Activated CD4-positive, alpha-beta T cell treated with anti-CD3 and anti-CD28 coated beads, Interleukin-2, Interleukin-4, amounts not matched to agents 100 ng/mL and 50 ng/mL, durations not matched to agents 16 hours and 8 hours (primary cell): ENCODE measurements at regions not wholly inside any gene's neighbourhood (a gene's known extent, or its start where the extent isn't known, plus 50 kb on each side); places are given as distances from the start of the nearest gene placed in this dataset.
"Not testable (repeated sequence)": the region's sequence is repeated elsewhere in the genome, so short reads cannot be mapped to it uniquely, and the experiment has no call there.

Experiments
- DNase-seq: peaks from one replicate; pipeline ENCODE4 v3.0.0-alpha.2; 2020; ENCODE audit warnings: low spot score

DNA sequence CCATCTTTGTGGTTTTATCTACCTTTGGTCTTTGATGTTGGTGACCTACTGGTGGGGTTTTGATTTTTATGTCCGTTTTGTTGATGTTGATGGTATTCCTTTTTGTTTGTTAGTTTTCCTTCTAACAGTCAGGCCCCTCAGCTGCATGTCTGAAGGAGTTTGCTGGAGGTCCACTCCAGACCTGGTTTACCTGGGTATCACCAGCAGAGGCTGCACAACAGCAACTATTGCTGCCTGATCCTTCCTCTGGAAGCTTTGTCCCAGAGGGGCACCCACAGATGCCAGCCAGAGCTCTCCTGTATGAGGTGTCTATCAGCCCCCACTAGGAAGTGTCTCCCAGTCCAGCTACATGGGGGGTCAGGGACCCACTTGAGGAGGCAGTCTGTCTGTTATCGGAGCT is 199.3 kb upstream of the WDFY3 start:
- no peak for DNase-seq

DNA sequence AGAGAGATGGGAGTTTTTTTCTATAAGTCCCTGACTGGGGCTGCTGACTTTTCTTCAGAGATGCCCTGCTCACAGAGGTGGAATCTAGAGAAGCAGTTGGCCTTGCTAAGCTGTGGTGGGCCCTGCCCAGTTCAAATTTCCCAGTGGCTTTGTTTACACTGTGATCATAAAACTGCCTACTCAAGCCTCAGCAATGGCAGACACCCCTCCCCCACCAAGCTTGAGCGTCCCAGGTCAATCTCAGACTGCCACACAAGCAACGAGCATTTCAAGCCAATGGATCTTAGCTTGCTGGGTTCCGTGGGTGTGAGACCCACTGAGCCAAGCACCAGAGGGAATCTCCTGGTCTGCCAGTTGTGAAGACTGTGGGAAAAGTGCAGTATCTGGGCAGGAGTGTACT is 199.8 kb upstream of the WDFY3 start:
- DNase-seq, result no peak

DNA sequence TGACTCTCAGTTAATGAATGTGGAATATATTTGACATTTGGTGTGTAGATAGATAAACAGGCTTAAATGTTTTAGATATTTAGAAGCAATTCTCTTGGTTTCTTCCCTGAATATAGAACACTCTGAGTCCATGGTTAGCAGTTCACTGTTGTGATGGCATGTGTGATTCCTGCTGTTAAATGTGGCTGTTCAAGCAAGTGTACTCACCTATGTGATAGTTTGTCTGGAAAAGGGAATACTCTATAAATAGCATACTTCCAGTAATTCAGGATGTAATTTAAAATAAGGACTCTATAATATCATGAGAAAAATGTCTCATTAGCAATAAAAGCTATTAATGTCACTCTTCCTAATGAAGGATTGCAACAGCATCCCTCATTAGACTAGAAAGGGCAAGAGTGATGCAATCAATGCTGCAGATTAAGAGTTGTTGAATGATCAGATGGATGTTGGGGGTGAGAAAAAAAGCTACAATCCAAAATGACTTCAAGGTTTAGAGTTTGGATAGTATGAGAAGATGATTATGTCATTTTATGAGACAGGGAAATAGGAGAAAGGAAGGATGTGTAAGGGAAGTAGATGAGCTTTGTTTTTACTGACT is 201.8 kb upstream of the WDFY3 start:
- no peak for DNase-seq

DNA sequence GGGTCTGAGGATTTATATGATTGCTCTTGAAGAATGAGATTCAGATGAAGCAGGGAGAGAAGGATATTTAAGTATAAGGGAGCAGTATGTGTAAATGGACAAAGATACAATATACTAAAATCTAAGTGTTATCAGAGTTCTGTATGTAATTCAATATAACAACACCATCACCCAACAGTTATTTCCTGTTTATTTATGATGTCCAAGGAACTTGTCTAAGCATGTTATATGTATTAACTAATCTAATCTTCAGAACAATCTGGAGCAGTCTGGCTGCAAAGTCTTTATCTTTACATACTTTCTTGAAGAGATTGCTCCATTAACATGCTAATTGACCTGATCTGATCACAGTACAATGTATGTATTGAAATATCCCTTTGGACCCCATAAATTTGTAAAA is 203.8 kb upstream of the WDFY3 start:
- DNase-seq, result no peak

DNA sequence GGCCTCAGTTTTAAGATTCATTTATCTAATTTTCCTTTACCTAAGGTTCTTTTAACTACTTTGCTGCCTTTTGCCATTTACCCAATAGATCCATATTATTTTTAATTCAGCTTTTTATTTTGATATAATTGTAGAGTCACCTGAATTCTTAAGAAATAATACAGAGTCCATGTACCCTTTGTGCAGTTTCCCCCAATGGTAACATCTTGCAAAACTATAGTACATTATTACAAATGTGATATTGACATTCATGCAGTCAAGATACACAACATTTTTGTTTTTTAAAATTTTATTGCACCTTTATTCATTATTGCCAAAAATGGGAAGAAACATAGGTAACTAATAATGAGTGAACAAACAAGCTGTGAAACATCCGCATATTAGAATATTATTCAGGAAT is 208.7 kb upstream of the WDFY3 start:
- DNase-seq, result no peak

DNA sequence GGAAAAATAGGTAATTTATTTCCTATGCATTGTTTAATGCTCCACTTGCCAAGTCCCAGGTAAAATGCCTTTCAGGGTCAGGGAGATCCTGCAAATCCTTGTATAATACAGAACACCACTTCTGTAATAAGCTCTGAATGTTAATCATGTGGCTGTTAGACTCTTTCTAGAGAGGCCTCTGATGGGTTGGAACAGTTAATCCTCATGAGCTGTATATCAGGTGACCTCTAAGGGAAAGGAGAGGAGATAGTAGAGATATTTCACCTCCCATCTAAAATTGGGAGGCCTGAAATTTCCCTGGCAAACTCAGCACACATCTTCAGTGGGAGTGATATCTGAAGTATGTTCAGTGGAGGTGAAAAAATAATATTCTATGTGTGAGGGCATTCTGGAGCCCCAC is 210.6 kb upstream of the WDFY3 start:
- no peak for DNase-seq

DNA sequence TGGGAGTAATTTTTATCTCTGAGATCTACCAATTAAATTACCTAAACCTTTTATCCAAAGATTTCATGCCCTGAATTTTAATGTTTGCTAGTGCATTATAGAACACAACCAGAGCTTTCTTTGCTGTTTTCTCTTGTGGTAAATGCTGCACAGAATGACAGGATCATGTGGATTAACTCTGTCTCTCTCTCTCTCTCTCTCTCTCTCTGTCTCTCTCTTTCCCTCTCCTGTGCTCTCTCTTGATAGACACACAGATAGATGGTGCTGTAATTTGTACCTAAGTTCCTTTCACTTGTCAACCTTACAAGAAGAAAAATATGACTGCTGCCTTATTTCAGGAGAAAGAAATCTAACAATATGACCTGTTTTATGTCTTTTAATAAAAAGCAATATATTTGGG is 211.2 kb upstream of the WDFY3 start:
- no peak for DNase-seq

DNA sequence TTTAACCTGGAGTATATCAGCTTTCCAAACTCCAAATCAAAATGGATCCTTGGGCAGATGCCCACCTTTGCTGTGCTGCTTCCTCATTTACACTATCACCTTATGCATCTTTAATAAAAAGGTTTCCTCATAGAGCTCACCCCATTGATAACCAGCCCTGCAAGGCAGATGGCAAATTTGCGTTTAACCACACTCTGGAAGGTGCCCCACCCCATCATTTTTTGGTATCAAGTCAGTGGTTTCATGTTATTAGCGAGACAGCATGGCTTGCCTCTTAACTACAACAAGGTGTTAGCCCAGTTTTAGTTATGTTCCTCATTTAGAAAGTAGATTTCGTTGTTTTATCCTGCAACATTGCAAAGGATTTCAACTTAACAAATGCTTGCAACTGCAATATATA is 214.0 kb upstream of the WDFY3 start:
- no peak for DNase-seq

DNA sequence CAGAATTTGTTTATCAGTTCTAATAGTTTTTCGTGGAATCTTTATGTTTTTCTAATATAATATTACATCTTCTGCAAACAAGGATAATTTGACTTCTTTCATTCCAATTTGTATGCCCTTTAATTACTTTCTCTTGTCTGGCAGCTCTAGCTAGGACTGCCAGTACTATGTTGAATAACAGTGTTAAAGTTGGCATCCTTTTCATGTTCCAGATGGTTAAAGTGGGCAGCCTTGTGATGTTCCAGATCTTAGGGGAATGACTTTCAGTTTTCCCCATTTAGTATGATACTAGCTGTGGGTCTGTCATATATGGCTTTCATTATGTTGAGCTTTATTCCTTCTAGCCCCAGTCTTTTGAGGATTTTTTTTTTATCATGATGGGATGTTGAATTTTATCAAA is 220.6 kb upstream of the WDFY3 start:
- DNase-seq, result no peak

DNA sequence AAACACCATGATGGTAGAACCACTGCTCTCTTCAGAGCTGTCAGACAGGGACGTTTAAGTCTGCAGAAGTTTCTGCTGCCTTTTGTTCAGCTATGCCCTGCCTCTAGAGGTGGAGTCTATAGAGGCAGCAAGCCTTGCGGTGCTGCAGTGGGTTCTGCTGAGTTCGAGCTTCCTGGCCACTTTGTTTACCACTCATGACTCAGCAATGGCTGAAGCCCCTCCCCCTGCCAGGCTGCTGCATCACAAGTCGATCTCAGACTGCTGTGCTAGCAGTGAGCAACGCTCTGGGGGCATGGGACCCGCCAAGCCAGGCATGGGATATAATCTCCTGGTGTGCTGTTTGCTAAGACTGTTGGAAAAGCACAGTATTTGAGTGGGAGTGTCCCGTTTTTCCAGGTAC is 229.5 kb upstream of the WDFY3 start:
- DNase-seq, result not testable (repeated sequence)

DNA sequence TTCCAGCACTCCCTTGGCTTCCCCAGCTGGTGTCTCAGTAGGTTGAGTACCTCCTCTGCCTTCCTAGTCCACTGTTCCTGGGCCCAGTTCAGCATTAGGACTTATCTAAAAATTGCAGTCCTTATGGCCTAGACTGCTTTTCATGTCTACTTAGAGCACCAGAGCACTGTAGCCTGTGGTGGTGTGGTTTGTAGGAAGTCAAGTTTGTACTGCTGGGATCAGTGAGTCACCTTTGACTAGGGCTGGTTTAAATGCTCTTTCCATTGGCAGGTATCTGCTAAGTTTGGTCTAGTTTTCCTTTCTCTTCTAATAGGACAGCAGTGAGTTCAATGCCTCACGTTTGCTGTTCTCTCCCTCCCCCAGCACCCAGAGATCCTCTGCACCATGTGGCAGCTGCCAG is 233.6 kb upstream of the WDFY3 start:
- no peak for DNase-seq

DNA sequence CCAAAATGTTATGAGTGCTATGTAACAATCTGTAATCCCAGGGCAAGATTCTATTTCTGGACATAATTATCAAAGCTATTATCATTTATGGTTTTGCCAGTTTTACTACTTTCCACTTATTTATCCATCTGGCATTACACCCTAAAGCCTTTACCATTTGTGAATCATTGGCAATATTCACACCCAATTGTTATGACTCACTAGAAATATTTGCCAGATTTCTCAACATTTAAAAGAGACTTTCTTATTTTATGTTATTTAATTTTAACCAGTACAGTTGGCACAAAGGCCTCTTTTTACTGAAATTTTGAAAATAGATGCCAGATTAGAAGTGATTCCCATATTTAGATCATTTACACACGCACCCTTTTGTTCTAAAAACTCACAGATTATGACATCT is 242.7 kb upstream of the WDFY3 start:
- DNase-seq, result no peak

DNA sequence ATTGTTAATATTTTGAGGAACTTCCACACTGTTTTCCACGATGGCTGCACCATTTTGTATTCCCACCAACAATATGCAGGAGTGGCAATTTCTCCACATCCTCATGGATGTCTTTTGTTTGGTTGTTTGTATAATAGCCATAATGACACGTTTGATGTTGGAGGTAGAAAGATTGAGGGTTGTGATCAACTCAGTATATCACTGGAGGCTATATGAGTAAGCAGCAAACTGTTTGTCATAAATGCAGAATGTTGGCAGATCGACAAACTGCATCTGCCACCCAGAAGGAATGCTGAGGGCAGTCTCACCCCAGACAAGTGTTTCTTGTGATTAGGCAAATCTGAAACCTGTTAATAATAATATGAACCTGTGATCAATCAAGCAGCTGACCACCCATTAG is 243.9 kb upstream of the WDFY3 start:
- DNase-seq, result no peak

DNA sequence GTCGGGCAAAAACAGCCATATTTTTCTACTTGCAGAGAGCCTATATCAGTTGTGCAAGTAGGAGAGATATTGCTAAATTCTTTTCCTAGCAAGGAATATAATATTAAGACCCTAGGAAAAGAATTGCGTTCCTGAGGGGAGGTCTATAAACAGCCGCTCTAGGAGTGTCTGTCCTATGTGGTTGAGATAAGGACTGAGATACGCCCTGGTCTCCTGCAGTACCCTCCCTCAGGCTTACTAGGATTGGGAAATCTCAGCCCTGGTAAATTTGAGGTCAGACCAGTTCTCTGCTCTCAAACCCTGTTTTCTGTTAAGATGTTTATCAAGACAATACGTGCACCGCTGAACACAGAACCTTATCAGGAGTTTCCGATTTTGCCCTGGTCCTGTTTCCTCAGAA is 250.1 kb upstream of the WDFY3 start:
- DNase-seq, result not testable (repeated sequence)

DNA sequence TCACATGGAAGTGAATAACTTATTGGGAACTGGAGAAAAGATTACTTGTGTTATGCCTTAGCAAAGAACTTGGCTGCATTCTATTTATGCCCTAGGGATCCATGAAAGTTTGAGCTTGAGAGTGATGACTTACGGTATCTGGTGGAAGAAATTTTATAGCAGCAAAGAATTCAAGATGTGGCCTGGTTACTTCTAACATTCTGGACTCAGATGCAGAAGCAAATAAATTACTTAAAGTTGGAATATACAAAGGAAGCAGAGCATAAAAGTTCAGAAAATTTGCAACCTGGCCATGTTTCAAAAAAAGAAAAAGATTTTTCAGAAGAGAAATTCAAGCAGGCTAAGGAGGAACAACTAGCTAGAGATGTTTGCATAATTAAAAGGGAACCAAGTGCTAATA is 252.3 kb upstream of the WDFY3 start:
- no peak for DNase-seq

DNA sequence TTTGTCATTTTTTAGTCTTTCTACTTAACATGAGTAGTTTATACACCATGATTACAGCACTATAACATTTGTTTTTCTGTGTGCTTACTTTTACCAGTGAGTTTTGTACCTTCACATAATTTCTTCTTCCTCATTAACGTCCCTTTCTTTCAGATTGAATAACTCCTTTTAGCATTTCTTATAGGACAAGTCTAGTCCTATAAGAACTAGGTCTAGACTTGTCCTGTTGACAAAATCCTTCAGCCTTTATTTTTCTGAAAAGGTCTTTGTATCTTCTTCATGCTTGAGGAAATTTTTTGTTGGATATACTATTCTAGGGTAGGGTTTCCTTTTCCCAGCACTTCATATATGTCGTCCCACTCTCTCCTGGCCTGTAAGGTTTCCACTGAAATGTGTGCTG is 253.3 kb upstream of the ARHGAP24 start:
- no peak for DNase-seq

DNA sequence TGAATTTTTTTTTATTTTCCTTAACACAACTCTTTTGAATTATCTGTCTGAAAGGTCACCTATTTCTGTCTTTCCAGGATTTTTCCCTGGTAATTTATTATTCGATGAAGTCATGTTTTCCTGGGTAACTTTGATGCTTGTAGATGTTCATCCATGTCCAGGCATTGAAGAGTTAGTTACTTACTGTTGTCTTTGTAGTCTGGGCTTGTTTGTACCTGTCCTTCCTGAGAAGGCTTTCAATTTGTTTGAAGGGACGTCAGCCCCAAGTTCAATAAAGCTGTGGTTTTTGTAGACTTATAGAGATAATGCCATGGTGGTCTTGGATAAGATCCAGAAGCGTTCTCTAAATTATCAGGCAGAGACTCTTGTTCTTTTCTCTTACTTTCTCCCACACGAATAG is 252.4 kb upstream of the ARHGAP24 start:
- DNase-seq, result no peak

DNA sequence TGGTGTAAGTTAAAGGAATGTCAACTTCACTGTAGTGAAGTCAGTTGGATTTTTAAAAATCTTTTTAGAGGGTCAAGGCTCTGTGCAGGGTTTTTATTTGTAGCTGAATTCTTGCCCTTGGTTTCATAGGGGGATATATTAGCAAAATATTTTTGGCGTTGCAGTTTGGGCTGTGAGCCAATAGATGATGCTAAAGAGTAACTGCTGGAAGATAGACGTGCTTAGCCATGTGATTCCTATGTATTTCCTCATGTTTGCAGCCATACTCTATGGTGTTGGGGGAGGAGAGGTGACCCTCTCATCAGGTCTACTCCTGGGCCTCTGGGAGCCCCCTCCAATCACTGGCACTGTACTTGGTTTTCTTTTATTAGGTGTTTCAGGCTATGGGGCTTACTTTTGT is 246.7 kb upstream of the ARHGAP24 start:
- DNase-seq, result no peak

DNA sequence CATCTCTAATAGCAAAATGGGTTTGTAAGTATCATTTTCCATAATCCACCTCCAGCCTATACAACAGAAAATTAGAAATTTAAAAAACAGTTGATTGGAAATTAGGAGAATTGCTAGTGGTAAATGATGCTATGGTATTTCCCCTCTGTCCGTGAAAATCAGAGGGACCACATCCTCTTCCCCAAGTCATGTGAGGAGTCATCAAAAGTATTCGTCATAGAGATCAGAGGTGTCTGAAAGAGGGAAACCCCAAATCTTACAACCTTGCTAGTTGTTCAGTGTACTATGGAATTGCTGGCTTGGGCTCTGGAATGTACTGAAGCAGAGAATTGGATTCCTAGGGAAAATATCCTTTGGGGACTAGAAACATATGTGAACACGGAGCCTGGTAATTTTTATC is 241.4 kb upstream of the ARHGAP24 start:
- DNase-seq, result no peak

DNA sequence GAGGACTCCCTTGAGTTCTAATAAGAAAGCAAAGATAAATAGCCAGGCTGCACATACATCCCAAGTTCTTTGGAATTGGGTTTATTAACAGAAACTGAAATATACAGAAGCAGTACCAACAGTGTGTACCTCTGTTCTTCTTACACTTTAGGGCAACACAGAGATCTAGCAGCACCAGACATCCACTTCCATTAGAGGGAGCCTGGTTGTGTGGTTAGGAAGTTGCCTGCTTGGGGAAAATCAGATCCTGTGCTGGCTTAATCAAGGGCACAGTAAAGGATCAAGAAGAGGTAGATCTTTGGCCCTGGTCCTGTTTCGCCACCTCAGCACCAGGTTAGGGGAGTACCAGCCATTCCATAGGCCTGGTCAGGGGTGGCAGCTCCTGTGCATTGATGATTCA is 231.1 kb upstream of the ARHGAP24 start:
- no peak for DNase-seq

DNA sequence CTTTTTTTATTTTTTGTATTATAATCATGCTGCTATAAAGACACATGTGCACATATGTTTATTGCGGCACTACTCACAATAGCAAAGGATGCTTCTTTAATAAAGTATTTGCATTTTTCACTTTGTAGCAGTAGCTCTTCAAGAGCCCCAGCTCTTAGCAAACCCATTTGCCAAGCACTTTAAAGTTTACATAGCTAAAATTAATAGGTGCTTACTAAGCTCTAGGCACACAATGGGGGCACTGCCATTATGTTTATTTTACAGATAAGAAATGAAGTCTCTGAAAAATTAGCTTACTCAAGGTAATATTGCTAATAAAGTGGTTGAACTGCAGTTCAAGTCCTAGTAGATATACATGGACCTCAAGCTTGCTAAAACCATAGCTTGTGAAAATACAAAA is 230.3 kb upstream of the ARHGAP24 start:
- no peak for DNase-seq

DNA sequence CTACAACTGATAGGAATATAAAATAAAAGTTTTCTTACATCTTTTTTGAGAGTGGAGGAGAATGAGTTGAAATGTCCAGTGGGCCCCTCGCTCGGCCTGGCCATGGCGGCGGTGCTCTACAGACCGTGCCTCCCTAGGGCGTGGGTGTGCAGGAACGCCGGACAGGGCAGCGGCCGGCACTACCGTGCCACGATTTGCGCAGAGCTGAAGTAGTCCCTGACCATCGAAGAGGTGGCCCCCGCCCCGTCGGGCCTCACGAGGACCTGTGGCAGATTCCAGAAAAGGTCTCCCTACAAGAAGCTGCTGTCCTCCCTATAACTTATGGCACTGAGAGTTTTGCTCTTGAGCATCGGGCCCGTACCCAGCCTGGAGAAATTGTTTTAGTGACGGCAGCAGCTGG is 228.9 kb upstream of the ARHGAP24 start:
- no peak for DNase-seq

DNA sequence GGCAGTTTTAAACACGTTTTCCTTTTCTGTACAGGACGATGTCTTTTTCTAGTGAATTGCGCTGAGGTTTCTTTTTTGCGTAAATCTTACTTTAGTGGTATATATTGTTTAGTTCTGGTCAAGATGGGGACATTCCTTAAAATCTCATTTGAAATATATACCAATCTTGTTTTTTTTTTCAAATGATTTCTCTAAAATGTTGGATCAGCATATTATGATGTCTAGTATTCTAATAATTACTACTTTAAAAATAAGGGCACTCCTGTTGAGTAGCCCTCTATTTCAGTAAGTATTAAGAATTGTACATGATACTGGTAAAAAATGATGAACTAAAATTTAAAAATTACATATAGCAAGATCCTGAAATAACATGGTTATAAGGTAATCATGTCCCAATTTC is 224.1 kb upstream of the ARHGAP24 start:
- no peak for DNase-seq

DNA sequence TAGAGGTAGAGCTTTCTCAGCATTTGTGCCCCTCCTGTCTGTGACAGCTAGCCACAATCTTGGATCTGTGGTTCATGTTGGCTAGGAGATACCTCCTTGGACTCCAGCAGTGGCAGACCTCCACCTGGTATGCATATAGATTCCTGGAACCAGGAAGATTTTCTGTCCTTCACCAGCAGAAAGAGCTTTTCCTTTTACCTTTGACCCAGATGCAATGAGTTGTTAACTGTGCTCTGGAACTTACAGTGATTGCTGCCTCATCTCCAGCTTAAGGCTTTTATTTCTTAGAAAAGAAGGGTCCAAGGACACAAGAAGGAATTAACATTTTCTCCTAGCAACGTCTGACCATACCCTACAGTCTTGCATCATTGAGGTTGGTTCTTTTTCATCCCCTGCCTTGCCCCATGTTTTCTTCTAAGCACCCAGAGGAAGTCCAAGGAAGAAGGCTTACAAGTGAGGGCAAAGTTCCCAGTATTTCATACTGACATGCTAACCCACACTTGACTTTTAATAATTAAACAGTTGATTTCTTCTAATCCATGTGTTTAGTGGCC is 217.1 kb upstream of the ARHGAP24 start:
- no peak for DNase-seq

DNA sequence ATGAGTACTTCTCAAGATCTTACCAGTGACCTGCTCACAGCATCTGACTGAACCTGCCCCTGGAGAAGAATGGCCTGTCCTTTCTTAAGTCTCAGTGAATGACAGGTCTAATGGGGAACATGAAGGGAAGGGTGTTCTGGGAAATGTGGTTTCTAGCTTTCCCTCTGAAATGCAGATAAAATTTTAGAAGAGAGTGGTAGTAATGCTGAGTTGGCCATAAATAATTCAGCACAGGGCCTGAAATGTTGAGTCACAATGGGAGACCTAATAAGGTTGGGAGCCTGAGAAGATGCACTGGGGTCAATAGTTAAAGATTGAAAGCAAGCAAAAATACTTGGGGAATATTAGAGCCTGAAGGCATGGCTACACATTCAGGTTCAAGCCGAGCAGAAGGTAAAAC is 214.9 kb upstream of the ARHGAP24 start:
- no peak for DNase-seq
